ENCODE measurements at regions not wholly inside any gene's neighbourhood (a gene's known extent, or its start where the extent isn't known, plus 50 kb on each side); places are given as distances from the start of the nearest gene placed in this dataset.
"Not testable (repeated sequence)": the region's sequence is repeated elsewhere in the genome, so short reads cannot be mapped to it uniquely, and the experiment has no call there.

- DNase-seq, result no peak
Measured at GRCh38 chr14:82635915-82636314, 1102.3 kb upstream of the SEL1L start.

GRCh38 chr14:82636426-82636825 is 1102.8 kb upstream of the SEL1L start:
- DNase-seq, result no peak

DNA sequence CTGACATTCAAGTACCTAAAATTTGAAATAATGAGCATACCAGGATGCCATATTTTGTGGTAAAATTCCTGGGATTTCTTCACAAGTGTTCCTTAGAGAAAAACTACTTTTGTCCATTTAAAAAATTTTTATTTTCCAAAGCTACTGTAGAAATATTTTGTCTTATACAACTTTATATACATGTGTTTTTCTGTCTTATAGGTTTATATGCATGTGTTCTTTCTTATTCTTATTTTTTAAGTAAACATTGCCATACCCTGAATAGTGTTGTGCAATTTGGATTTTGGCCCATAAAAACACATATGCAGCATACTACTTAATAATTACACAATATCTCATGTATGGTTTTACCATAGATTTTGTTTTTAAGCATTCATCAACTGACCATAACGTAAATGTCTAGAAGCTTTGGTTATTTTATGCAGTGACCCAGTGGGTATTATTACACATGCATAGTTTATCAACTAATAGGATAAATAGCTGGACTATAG is 1107.4 kb upstream of the SEL1L start:
- DNase-seq, result no peak

DNA sequence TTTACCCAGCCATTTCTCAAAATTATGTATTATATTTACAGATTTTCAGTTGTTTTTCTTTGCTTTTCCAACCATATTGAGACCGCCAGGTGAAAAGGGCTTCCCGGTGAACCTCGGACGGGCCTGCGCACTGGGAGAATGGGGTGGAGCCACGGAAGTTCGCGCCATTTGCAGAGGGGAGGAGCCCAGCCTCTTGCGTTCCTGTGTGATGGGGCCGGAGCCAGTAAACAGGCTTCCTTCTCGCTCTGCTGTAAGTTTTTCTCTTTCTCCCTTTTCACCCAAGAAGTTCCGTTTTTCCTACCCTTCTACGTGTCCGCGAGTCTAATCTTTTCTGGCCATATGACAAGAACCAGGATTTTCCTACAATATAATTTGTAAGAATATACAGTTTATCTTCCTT is 1108.8 kb upstream of the SEL1L start:
- DNase-seq, result no peak

GRCh38 chr14:82647088-82647810 is 1113.6 kb upstream of the SEL1L start:
- DNase-seq, result no peak

DNA sequence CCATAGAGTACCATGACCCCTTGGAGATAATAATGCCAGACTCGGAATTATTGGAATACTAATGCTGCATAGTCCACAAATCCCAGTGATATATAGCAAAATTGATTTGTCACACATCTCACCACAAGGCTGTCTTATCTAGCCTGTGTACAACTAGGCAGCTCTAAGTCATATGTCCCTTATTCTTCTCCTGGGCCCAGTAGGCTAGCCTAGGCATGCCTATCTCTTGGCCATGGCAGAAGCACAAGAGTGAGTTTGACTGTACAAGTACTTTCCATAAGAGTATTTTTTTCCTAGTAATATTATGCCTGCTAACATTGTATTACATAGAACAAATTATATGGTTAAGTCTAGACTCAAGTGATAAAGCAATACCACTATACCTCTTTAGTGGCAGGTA is 1122.1 kb upstream of the SEL1L start:
- no peak for DNase-seq

DNA sequence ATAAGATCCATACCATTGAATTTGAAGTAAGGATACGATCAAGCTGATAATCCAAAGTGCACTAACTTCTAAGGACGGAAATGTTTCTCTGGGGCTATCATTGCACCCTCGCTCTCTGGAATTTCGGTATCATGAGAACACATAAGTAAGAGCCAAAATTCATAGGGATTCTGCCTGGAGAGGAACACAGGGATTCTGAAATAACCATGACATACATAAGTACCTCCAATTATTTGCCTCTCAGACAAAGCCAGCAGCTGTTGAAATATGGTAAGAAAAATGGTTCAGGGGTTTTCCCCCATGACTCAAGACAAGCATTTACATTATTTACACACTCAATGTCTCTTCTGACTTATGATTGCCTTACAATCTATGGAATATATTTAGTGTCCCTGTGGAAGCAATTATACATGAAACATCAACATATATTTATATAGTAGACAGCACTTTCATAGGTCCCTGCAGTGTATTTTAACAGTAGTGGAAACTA is 1123.6 kb upstream of the SEL1L start:
- no peak for DNase-seq

GRCh38 chr14:82661258-82661657 is 1127.6 kb upstream of the SEL1L start:
- DNase-seq, result no peak

- no peak for DNase-seq
Measured at GRCh38 chr14:82667006-82667405, 1133.4 kb upstream of the SEL1L start.

DNA sequence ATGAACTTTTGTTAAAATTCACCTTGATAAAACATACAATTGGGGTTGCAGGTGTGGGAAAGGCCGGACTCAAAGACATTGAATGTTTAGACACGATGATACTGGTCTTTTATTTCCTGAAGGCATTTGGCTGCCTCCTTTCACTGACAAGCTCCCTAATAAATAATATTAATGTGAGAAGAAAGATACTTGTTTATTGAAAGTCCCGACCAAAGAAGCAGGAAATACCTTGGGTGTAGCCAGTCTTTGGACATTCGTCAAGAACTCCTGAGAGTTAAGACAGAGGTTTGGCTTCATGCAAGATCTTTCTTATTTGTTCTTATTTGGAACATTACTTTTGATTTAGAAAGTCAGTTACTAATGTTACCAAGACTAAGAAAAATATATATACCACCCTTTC is 1133.8 kb upstream of the SEL1L start:
- DNase-seq, result no peak

DNA sequence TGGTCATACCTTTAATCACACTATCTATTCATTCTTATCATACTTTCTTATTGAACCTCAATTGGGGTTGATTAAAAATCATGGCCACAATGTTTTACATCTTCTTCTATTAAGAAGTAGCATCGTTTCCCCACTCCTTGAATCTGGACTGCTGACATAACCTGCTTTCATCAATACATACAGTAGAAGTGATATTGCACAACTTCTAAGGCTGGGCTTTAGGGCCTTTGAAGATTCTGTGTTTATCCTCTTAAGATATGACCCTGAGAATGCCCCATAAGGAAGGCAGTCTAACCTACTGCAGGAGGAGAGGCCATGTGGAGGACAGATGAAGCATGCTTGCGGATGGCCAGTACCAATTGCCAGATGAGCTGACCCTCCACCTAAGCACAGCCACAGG is 1142.8 kb upstream of the SEL1L start:
- no peak for DNase-seq

DNA sequence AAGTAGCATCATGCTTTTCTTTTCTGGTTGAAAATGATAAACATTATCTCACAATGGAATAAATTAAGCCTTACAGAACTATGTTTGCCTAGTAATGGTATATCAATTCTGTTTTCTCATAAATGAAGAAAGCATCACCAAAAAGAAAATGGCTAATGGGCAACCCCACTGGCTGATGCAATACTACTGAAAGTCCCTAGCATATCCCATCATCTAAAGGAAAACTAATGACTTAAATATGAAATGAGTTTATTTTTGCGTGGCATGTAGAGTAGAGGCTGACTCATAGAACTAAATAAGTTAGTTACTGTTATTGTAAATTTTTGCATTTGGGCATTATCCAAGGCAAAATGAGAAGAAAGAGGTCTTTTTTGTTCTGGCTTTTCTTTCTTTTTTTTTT is 1156.3 kb upstream of the SEL1L start:
- DNase-seq, result no peak

DNA sequence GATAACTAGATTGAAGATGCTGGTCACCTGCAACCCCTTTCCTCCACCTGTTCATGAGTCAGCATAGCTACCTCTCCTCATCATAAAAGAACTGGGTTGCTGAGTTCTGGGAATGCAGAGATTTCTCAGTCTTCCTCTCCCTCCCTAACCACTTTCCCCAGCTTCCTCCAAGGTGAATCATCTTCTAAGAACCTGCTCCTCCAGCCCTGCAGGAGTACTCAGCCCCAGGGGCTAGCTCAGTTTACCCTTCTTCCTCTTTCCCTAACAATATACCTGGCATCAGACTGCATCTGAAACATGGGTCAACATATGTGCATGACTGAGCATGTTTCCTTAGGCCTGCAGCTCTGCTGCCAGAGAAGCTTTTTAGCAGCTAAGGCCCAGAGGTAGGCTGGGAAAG is 1157.5 kb upstream of the SEL1L start:
- DNase-seq, result not testable (repeated sequence)

DNA sequence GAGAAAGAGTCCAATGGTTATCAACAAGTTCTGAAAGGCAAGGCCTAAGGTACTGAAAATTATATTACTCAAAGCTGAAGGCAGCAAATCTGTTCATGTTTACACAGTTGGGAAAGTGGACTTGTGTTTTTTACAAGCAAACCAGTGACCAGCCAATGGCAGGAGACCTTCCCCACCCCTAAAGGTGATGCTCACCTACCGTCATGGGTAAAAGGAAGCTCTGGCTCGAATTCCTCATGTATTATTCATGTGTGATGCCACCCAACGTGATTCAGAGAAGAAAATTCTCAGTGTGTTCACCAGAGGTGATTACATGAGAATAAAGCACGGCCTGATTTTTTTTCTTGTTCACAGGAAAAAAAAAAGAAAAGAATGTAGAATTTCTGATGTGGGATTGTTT is 1161.2 kb upstream of the SEL1L start:
- DNase-seq, result no peak

DNA sequence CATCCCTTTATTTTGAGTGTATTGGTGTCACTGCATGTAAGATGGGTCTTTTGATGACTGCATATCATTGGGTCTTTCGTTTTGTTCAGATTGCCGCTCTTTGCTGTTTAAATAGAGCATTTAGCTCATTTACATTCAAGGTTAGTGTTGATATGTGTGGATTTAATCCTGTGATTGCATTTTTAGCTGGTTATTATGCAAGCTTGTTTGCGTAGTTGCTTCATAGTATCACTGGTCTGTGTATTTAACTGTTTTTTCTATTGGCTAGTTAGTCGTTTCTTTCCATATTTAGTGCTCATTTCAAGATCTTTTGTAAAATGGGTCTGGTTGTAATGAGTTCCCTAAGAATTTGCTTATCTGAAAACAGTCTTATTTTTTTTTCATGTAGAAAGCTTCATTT is 1170.6 kb upstream of the SEL1L start:
- no peak for DNase-seq

- DNase-seq, result no peak
Measured at GRCh38 chr14:82710267-82710841, 1176.7 kb upstream of the SEL1L start.

DNA sequence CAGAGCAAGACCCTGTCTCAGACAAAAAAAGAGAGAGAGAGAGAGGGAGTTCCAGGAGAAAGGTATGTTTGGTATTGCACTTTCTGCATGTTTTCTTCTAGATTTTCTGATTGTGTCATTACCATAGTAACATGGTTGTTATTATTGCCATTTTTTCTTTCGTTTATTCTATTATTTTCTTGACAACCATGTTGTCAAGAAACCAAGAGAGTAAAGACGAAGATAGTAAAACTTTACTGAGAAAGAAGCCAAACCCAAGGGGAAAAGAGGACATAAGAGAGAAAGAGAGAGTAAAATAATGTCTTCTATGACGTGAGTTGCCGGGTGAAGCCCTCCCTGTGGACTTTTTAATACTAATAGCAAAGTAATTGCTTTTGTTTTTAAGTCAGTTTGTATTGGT is 1186.0 kb upstream of the SEL1L start:
- no peak for DNase-seq

DNA sequence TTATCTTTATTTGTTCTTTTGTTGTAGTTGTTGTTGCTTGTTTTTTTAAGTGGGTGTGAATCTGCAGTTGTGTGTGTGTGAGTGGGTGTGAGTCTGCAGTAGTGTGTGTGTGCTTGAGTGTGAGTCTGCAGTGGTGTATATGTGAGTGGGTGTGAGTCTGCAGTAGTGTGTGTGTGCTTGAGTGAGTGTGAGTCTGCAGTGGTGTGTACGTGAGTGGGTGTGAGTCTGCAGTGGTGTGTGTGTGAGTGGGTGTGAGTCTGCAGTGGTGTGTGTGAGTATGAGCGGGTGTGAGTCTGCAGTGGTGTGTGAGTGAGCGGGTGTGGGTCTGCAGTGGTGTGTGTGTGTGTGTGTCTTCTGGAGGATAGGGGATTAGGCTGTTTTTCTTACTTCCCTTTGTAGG is 1186.8 kb upstream of the SEL1L start:
- no peak for DNase-seq

GRCh38 chr14:82720946-82721345 is 1187.3 kb upstream of the SEL1L start:
- DNase-seq, result no peak

DNA sequence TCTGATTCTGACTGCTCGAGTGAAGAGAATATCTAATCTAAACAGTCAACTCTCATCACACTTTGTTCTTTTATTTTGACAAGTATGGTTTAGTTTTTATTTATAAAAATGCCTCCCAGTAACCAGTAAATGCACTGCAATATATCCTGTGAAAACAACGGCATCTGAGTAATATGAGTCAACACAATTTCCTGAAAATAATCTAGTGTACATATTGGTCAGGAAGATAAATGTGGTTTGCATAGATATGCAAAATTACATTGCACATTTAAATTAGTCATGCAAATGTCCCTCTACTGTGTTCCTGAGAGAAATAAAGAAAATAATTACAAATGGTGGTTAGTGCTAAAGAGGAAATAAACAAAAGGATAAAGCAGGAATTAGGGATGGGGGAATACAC is 1190.7 kb upstream of the SEL1L start:
- no peak for DNase-seq

DNA sequence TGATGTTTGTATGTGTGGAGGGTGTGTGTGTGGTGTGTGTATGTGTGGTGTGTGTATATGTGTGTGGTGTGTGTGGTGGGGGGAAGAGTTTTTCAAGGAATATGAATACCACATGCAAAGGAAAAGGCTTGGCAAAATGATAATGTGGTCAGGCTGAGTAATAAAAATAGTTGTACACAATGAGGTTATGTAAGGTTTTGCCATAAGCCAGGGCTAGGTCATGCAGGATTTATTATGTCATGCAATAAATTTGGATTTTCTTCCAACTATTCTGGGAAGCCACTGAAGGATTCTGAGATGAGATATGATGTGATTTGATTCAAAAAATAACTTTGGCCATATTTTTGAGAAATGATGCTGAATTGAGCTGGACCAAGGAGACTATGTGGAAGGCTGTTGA is 1191.6 kb upstream of the SEL1L start:
- no peak for DNase-seq

- no peak for DNase-seq
Measured at GRCh38 chr14:82731526-82731925, 1197.9 kb upstream of the SEL1L start.

DNA sequence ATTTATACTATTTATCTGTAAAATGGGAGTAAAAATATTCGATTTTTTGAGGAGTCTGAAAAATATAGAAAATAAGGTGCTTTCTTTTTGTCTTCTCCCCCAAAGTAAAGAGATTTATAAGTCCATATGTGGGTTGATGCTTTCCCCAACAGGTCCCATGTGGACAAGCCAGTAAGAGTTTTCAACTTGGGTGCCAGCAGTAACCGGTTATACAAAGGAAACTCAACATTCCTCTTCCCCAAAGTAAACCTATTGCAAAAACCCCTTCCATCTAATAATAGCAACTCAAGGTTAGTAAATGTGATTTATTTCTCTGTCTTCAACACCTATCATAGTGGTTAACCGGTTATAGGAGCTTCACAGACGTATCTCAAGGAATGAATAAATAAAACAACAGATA is 1206.9 kb upstream of the SEL1L start:
- no peak for DNase-seq

DNA sequence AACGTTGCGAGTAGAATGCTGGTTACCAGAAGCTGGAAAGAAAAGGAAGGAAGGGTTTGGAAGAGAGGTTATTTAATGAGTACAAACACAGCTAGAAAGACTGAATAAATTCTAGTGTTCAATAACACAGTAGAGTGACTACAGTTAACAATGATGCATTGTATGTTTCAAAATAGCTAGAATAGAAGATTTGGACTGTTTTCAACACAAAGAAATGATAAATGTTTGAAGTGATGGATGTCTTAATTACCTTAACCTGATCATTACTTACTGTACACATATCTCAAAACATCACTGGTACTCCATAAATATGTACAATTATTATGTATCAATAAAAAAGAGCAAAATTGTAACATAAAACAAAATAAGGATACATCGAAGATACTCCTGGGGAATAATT is 1221.8 kb upstream of the SEL1L start:
- no peak for DNase-seq

DNA sequence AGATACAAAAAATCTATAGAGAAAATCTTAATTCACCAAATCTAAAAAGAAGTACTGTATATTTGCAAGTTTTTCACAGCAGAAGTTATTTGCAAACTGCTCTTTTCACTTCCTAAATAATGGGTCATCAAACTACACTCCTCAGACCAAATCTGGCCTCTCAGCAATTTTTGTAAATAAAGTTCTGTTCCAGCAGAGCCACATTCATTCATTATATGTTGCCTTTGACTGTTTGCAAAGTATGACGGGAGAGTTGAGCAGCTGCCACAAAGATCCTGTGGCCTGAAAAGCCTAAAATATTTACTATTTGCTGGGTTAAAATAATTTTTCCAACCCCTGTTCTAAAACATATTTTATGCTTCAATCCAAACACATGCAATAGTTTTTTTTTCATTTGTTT is 1222.3 kb upstream of the SEL1L start:
- DNase-seq, result no peak
